ENCODE measurements at regions not wholly inside any gene's neighbourhood (a gene's known extent, or its start where the extent isn't known, plus 50 kb on each side); places are given as distances from the start of the nearest gene placed in this dataset.

GRCh38 chr2:234252772-234253171 lies 202.3 kb downstream of the SPP2 start:
- Mint-ChIP-seq H3K4me1 (peaks cover 0 to 3% of the 10 kb centered on the region in 2 donors), H3K27ac (no peak overlapping the region), H3K4me3 (no peak overlapping the region), H3K9me3 (no peaks in the 10 kb centered on the region), H3K27me3 (ENCODE audit: low read depth in 2 of 2) (no peaks in the 10 kb centered on the region), H3K36me3 (no peaks in the 10 kb centered on the region)
- intact Hi-C loops (cut with micrococcal nuclease): no loop called here
- no peaks in the 10 kb centered on the region for H3K9me3 ChIP-seq (ENCODE audit: control insufficient read depth, insufficient read depth, low read length)
- no peaks in the 10 kb centered on the region for H3K36me3 ChIP-seq (ENCODE audit: control insufficient read depth, insufficient read depth, low read length)
- WGBS (ENCODE audit: insufficient coverage): 92% methylated on average over 6 of the region's 7 CpGs
- no peaks in the 10 kb centered on the region for H3K27me3 ChIP-seq (ENCODE audit: control insufficient read depth, insufficient read depth, low read length)
- TF ChIP-seq CTCF (IDR thresholded peaks at IDR 0.05): no peak
- no peak for DNase-seq
- H3K4me1 ChIP-seq (ENCODE audit: control insufficient read depth, insufficient read depth, low read length): no peaks in the 10 kb centered on the region
- no peak overlapping the region for H3K4me3 ChIP-seq (ENCODE audit: low read length)
- ATAC-seq: no peak
- H3K27ac ChIP-seq (ENCODE audit: low read length): no peak overlapping the region

GRCh38 chr2:234251326-234252271 lies 201.1 kb downstream of the SPP2 start:
- no peak overlapping the region for H3K4me3 Mint-ChIP-seq
- no peak for TF ChIP-seq CTCF (IDR thresholded peaks at IDR 0.05)
- peaks cover 0 to 3% of the 10 kb centered on the region in 2 donors for H3K4me1 Mint-ChIP-seq
- H3K36me3 Mint-ChIP-seq: no peaks in the 10 kb centered on the region
- ATAC-seq (no peak), DNase-seq (no peak)
- H3K4me1 ChIP-seq (ENCODE audit: control insufficient read depth, insufficient read depth, low read length): no peaks in the 10 kb centered on the region
- intact Hi-C loops (cut with micrococcal nuclease): no loop called here
- H3K27ac Mint-ChIP-seq: no peak overlapping the region
- H3K27me3 ChIP-seq (ENCODE audit: control insufficient read depth, insufficient read depth, low read length): no peaks in the 10 kb centered on the region
- H3K9me3 Mint-ChIP-seq: no peaks in the 10 kb centered on the region
- no peaks in the 10 kb centered on the region for H3K27me3 Mint-ChIP-seq (ENCODE audit: low read depth in 2 of 2)
- H3K27ac ChIP-seq (ENCODE audit: low read length): no peak overlapping the region
- no peaks in the 10 kb centered on the region for H3K36me3 ChIP-seq (ENCODE audit: control insufficient read depth, insufficient read depth, low read length)
- WGBS (ENCODE audit: insufficient coverage): 87% methylated on average over 8 of the region's 8 CpGs
- no peaks in the 10 kb centered on the region for H3K9me3 ChIP-seq (ENCODE audit: control insufficient read depth, insufficient read depth, low read length)
- no peak overlapping the region for H3K4me3 ChIP-seq (ENCODE audit: low read length)

- Mint-ChIP-seq H3K36me3 (no peaks in the 10 kb centered on the region), H3K27me3 (ENCODE audit: low read depth in 2 of 2) (no peaks in the 10 kb centered on the region), H3K4me1 (peaks cover 0 to 3% of the 10 kb centered on the region in 2 donors), H3K4me3 (no peak overlapping the region), H3K9me3 (no peaks in the 10 kb centered on the region), H3K27ac (no peak overlapping the region)
- intact Hi-C loops (cut with micrococcal nuclease): no loop called here
- no peaks in the 10 kb centered on the region for H3K36me3 ChIP-seq (ENCODE audit: control insufficient read depth, insufficient read depth, low read length)
- no peaks in the 10 kb centered on the region for H3K9me3 ChIP-seq (ENCODE audit: control insufficient read depth, insufficient read depth, low read length)
- no peak for ATAC-seq
- H3K4me1 ChIP-seq (ENCODE audit: control insufficient read depth, insufficient read depth, low read length): no peaks in the 10 kb centered on the region
- no peak overlapping the region for H3K4me3 ChIP-seq (ENCODE audit: low read length)
- no peaks in the 10 kb centered on the region for H3K27me3 ChIP-seq (ENCODE audit: control insufficient read depth, insufficient read depth, low read length)
- DNase-seq: no peak
- H3K27ac ChIP-seq (ENCODE audit: low read length): no peak overlapping the region
- TF ChIP-seq CTCF (IDR thresholded peaks at IDR 0.05): no peak
- whole genome bisulfite sequencing (ENCODE audit: insufficient coverage): 74% methylated on average over 2 of the region's 2 CpGs
These were observed 200.4 kb downstream of the SPP2 start for GRCh38 chr2:234250926-234251325.

Measured in natural killer cell (primary cell).